Muscle of back (tissue), 3 donors: ENCODE measurements at regions not wholly inside any gene's neighbourhood (a gene's known extent, or its start where the extent isn't known, plus 50 kb on each side); places are given as distances from the start of the nearest gene placed in this dataset.

Experiments used
- DNase-seq, 3 donors: peaks; one replicate each; pipeline versions ENCODE4 v3.0.0 to v3.0.0-alpha.2; 2013

DNA sequence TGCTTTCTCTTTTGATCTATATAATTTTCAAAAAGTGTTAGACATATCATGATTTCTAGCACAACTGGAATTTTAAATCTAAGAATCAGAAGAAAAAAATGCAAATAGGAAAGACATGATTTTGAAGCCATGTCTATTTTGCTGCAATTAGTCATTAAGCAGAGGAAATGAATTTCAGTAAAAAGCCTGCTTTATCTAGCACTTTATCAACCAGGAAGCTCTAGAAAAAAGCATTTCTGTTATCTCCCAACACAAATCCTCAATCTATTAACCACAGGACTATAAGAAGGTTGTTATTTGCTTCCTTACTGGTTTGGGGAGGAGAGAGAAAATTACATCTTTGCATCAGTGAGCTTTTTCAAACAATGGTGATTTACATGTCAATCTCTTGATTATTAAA lies 716.7 kb downstream of the DIAPH3 start:
- no peak for DNase-seq

DNA sequence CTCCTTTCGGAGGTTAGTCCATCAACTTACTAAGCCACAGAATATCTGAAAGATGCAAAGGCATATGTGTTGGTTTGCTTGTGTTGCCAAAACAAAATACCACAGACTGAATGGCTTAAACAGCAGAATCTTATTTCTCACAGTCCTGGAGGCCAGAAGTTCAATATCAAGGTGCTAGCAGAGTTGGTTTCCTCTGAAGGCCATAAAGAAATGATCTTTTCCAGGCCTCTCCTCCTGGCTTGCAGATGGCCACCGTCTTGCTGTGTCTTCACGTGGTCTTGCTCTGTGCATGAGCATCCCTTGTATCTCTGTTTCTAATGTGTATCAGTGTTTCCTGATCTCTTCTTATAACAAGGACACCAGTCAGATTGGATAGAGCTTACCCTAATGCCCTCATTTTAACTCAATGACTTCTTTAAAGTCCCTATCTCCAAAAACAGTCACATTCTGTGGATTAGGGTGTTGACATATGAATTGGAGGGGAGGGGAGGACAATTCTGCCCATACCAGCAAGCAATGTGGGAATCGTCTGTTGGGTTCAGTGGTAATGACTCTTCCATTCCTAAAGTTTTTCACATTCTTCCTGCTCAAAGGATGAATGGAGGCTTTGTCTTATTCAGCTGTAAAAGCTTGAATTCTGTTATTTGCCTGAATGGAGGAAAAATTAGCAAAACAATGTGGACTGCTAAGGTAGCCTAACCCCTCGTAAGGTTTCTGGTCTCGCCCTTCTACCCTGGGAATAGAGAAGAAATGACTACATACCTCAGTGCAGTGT lies 715.7 kb downstream of the DIAPH3 start:
- peak in 1 of 3 donors; percentile 38 for DNase-seq

DNA sequence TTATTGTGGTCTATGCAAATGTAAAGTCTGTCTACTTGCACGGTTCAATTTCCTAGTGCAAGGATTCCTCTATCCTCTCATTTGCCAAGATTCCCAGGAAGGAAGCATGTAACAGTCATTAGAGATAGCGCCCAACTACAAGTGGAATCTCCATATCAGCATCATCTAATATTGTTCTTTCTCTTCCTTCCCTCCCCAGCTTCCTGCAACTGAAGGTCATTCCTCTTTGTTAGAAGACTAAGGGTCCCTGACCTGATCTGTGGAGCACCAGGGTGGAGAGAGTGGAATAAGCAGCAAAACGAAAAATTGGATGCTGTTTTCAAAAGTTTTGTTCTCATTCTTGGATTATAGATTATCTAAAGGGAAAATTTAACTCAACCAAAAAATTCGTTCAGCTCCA lies 714.0 kb downstream of the DIAPH3 start:
- DNase-seq, result no peak

DNA sequence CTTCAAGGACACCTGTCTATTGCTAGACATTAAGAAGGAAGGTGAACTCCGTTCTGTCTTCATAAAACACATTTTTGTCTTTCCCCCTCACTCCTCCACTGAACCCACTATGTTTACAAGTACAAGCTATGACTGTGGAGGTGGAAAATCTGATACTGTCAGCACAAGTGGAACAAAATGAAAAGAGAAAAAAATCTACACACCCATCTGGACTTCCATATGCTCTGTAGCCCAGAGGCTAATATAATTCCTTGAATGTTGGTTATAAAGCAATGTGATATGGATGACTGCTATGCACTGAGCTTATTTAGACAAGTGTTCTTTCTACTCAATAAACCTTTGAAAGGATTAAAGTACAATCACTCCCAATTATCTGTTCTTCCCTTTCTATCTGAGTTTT lies 713.5 kb downstream of the DIAPH3 start:
- DNase-seq, result no peak

DNA sequence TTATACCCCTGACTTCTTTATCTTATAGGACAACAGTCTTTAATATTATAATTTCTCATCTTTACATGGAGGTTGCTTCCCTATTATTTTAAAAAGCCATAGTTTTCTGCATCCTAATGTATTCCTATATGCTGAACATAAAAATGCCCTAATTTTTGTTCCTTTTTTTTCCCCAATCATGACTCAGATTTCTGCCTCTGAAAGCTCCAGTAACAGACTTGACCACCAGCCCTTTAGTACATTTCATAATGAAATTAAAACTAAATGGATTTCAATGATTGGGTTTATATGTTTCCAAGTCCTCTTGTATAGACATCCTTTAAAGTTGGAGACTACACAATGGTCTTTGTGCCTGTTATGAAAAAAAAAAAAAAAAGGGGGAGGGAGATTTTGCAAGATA lies 712.5 kb downstream of the DIAPH3 start:
- DNase-seq, result no peak

DNA sequence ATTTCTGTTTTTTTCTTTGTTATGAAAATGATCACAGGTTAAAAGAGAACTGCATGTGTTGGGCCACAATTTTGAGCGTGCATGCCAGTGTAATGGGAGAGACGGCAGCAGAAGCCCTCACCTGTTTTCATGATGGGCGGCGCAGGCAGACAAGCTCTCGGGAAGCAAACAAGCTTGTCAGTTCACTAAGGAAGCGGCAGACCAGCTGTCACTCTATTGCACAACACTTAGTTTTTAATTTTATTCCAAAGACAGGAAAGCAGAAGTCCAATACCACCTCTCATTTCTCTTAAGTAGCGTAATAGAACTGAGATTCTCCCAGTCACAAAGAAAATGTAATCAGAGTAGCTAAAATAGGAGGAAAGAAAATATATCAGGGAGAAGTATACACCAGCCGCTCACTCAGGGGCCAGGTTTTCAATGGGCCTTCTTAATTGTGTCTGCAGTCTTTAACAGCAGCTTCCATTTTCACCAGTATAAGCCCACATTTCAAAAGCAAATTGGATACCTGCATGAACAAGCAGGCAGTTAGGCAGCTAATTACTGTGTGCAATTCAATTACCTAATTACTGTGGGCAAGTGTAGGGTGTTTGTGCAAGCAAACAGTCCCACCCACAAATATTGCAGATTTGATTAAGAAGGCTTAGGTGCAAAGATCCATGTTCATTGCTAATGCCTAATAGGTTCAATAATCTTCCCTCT lies 711.4 kb downstream of the DIAPH3 start:
- peak in 1 of 3 donors; percentile 42 for DNase-seq

DNA sequence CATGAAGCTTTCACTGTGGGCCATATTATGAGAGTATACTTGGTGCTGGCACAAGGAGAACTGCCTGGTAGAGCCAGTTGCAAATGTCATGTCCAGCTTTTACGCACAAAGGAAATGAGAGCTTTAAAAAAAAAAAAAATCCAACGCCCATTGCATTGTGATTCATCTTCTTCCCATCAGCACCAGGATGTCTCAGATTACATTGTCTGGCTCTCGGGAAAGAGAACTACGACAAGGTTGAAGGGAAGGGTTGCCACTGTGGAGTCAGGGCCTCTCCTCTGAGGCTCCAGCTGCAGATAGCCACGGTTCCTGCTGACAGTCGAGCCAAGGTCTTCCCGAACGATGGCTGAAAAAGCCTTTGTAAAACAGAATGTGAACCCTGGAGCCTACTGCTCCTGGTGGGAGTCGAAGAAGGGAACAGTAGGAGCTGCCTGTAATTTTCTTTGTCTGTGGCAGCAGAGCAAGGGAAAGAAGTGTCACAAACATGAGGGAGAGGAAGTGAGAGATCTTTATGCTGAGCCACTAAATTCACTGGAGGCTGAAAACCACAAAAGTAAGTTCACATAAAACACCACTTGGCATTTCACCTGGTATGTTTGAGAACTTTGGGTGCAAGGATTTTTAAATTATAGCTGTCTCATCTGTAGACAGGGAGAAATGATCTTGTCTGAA lies 704.7 kb downstream of the DIAPH3 start:
- peak in 2 of 3 donors; percentile 45 to 53 for DNase-seq

DNA sequence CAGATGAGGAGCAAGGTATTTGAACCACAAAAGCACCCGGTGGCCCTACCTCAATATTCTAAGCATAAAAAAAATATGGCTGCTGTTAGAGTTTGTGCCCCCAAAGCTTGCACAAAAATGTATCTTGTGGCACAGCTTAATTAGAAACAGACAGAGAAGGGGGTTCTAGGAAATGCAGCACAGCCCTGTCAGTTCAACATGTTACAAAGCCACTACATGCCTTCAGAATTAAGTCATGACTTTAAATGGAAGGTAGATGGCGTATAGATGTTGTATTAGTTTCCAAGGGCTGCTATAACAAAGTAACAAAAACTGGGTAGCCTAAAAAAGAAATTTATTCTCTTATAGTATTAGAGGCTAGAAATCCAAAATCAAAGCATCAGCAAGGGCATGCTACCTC lies 703.8 kb downstream of the DIAPH3 start:
- no peak for DNase-seq

DNA sequence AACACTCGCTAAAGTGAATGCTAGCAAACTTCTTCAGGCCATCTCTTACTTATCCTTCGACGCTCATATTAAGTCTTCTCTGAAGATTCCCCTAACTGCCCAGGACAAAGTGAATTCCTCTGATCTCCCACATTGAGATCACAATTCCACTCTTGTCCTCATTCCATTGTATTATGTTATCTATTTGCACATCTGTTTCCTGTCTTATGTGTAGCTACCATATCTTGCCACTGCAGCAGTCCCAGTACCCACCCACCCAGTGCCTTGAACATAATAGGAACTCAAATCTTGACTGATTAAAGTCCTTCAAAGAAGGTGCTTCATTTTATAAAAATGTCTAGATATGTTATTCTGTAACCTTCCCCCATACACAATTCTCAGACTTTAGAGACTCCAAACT lies 702.3 kb downstream of the DIAPH3 start:
- DNase-seq, result no peak

DNA sequence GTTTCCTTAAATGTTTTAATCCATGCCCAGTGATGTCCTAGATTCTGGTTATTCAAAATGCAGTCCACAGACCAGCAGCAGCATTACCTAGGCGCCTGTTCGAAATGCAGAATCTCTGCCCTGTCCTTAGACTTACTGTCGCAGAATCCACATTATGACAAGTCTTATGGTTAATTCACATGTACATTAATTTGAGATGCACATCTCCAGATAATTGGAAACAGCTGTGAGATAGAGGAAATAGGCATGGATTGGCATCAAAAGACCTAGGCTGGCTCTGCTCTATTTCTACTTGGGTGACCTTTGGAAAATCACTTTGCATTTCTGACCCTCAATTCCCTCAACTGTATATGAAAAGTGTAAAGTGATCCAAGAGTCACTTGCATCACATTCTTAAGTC lies 700.7 kb downstream of the DIAPH3 start:
- DNase-seq, result no peak

DNA sequence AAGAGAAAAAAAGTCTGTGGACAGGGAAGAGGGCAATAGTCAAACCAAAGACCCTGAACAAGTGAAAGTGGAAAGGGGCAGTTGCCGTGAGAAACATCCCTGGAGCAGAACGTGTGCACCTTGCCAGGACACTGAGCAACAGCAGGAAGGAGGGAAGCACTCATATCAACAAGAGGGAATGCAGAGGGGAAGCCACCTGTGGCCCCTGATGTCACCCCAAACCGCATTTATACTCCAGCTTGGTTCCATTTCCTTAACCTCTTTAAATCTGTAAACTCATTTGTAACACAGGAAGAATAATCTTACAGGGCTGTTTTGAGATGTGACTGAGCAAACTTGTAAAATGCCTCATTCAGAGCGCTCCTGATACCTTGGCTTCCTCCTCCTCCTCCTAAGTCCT lies 698.8 kb downstream of the DIAPH3 start:
- no peak for DNase-seq

DNA sequence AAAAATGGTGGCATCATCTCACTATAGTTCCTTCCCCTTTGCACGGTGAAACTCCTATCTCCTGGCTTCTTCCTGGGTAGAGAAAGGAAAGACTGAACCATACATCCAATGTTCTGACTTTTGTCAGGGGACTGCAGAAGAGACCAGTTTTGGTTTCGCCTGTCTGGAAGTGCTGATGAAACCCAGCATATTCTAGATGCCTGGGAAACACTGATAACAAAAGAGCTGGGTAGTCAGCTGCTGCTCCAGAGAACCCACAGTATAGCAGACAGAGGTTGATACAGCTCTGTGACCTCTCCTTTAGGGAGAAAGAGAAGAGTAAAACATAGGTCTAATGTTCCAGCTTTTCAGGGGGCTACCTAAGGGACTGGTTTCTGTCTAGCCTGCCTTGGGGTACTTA lies 695.3 kb downstream of the DIAPH3 start:
- no peak for DNase-seq

DNA sequence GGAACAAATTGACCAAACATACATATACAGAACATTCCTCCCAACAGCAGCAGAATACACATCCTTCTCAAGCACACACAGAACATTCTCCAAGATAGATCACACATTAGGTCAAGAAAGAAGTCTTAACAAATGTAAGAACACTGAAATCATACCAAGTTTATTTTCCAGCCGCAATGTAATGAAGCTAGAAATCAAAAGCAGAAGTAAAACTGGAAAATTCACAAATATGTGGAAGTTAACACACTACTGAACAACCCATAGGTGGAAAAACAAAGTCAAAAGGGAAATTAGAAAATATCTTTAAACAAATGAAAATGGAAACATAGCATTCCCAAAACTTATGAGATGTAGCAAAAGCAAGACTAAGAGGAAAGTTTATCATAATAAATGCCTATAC lies 692.6 kb downstream of the DIAPH3 start:
- DNase-seq, result no peak

DNA sequence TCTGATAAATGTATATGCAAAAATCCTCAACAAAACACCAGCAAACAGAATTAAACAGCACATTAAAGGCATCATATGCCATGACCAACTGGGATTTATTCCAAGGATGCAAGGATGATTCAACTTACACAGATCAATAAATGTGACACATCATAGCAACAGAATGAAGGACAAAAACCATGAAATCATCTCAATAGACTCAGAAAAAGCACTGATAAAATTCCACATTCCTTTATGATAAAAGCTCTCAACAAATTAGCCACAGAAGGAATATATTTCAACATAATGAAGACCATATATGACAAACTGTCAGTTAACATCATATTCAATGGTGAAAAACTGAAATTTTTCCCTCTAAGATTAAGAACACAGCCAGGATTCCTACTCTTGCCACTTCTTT lies 691.6 kb downstream of the DIAPH3 start:
- peak in 1 of 3 donors; percentile 62 for DNase-seq

DNA sequence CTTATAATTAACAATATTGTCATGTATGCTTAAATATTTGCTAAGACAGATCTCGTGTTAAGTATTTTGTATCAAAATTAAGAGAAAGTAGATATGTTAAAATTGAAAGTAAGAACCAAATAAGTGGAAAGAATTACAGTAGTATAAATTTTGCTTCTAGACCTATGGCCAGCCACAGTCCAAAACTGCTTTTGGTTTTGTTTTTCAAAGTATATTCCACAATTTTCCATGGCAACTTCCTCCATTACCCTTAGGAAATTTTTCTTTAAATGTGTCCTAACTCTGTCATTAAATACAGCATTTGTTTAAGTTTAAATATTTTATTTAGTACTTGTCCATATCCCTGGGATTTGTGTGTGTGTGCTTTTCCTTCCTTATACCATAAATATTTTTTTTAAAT lies 689.0 kb downstream of the DIAPH3 start:
- peak in 1 of 3 donors; percentile 46 for DNase-seq

DNA sequence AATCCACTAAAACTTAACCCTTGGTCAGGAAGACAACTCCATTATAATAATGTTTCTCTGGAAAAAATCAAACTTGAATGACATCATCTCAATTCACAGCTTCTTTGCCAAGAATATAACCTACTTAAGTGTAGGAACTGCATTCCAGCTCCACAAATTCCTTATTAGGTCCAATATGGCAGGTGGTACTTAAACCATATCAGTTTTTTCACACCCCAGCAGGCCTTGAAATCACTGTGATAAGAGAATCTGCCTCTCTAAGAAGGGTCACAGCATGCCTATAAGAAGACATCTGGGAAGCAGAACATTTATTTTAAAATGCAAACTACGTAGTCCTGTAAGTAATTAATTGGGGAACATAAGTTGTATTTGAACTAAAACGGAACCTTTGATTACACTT lies 687.8 kb downstream of the DIAPH3 start:
- DNase-seq, result peak in 1 of 3 donors; percentile 44

DNA sequence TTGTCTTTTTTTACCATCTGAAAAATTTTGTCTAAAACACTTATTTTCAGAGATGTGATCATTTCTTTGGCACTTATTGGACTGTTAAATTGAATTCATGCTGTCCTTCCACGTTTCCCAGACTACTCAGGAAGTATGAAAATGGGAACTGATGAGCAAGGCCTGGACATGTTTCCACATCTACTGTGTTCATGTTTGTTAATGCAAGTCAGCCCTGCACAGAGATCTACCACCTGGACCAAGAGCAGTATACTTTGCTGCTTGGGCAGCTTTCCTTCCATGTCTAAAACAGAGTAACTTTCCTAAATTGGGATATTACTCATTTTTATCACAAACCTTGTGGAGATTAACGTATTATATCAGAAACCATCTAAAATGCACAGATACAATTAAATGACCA lies 687.4 kb downstream of the DIAPH3 start:
- DNase-seq, result peak in 1 of 3 donors; percentile 70

DNA sequence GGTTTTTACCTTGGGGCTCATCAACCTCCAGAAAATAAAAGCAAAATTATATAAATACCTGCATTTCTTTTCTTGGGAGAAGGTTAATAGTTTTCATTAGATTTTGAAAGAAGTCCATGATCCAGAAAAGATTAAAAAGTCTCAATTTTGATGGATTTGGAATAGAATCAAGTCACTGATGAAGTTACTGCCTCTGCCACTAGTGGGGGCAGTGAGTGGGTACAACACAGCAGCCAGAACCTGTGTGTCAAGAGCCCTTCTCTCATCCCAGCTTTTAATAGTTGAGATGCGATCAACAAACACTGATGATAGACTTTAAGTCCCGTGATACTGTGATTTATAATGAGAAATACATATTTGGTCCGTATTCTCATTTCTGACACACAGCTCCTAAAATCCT lies 686.7 kb downstream of the DIAPH3 start:
- DNase-seq, result no peak

DNA sequence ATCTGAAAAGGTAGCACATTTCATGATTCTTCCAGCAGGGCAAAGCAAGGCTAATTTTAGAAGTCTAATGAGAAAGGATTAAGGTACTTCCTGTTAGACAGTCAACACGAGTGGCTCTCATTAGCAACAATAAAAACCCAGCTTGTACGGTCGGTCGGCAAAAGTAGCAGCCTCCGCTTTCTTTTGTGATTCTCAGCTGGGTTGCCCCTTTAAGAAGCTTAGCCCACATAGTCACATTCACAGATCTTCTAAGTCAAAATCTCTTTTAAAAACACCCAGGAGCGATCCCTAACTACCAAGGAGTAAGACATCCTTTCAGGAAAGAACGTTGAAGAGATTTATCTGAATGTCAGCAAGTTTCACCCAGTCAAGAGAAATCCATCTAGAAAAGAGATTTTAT lies 684.8 kb downstream of the DIAPH3 start:
- no peak for DNase-seq

DNA sequence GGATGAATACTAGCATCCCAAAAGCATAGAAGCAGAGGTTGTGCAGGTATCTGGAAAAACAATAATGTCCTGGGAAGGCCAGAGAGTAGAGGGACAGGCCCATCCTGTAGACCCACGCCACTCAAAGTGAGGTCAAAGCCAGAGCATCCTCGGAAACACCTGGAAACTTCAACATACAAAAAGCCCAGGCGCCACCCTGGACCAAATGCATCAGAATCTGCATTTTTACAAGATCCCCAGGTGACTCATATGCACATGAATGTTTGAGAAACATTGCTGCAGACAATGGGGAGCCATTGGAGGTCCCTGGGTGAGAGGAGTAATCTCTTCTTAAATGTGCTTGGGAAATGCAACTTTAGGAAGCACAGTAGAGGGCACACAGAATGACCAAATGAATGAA lies 684.1 kb downstream of the DIAPH3 start:
- DNase-seq, result no peak

DNA sequence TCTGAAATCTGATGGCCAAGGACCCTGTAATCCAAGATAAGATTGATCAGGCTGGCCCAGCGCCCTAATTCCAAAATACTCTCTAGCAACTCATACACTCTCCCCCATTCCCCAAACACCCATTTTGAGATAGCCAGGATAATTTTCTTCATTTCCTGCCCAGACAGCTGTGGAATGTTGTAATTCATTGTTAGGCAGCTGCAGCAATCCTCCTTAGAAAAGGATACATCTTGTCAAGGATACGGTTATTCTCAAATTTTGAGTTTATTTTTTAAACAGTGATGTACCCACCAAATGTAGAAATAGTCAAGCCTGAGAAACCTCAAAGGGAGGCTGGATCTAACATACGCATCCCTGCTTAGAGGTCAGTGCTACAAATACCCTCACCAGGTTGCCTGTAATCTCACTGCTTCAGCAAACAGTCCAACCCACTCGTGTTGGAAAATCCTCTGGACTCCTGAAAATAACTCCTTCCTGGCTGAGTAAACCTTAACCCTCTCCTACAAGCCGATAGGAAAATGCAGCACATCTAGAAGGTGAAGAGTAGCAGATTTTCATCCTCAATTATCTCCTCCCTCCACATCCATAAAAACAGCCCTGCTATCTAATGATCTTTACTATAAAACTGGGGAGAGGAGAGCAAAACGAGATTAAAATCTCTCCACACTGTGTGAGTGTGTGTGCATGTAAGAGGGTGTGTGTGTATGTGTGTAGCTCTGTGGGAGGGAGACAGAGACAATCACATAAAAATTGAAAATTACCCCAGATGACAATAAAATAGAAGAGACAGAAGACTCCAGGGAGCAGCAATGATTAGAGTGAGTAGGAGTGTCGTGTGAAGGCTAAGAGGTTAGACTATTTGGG lies 683.1 kb downstream of the DIAPH3 start:
- DNase-seq, result peak in 1 of 3 donors; percentile 86
